ENCODE measurements at regions not wholly inside any gene's neighbourhood (a gene's known extent, or its start where the extent isn't known, plus 50 kb on each side); places are given as distances from the start of the nearest gene placed in this dataset.

DNA sequence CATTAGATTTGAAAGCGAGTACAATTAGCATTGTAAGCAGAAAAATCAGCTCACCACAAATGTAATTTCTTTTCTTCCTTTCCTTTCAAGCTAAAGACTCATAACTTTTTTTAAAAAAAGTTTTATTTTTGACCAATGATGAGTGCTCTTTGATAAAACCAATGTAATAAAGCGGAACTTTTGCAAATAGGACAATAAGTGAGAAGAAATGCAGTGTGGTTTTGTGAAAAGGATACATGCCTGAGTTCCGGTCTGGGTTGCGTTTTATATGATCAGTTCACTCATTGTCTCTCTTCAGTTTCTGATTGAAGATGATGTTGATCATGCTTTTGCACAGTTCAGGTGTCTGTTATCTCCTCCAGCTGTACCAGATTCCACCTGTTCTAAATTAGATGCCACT is 274.4 kb downstream of the KLF12 start:
- no peaks in the 10 kb centered on the region for H3K9me2 ChIP-seq (ENCODE audit: insufficient read depth, low read length)
- no peak overlapping the region for H3K4me2 ChIP-seq (ENCODE audit: low read length)
- H3K9me3 ChIP-seq (ENCODE audit: low read length): no peaks in the 10 kb centered on the region
- no peak overlapping the region for H3K4me3 ChIP-seq (ENCODE audit: low read length)
- no peak overlapping the region for H2AFZ ChIP-seq (ENCODE audit: low read depth, low read length)
- H3K27ac ChIP-seq (ENCODE audit: low read length): no peak overlapping the region
- H4K20me1 ChIP-seq (ENCODE audit: insufficient read depth): no peaks in the 10 kb centered on the region
- TF ChIP-seq POLR2AphosphoS5 (IDR thresholded peaks at IDR 0.05) (no peak), TAF1 (IDR thresholded peaks at IDR 0.05; ENCODE audit: low read depth) (no peak), EZH2 (IDR thresholded peaks at IDR 0.05; ENCODE audit: borderline replicate concordance, insufficient read depth, low read length, poor library complexity, severe bottlenecking) (no peak), MXI1 (conservative IDR thresholded peaks at IDR 0.05; ENCODE audit: poor library complexity, severe bottlenecking) (no peak), EP300 (conservative IDR thresholded peaks at IDR 0.05; ENCODE audit: poor library complexity, severe bottlenecking) (no peak), RAD21 (conservative IDR thresholded peaks at IDR 0.05) (no peak)
- TF ChIP-seq, protein P1, sequence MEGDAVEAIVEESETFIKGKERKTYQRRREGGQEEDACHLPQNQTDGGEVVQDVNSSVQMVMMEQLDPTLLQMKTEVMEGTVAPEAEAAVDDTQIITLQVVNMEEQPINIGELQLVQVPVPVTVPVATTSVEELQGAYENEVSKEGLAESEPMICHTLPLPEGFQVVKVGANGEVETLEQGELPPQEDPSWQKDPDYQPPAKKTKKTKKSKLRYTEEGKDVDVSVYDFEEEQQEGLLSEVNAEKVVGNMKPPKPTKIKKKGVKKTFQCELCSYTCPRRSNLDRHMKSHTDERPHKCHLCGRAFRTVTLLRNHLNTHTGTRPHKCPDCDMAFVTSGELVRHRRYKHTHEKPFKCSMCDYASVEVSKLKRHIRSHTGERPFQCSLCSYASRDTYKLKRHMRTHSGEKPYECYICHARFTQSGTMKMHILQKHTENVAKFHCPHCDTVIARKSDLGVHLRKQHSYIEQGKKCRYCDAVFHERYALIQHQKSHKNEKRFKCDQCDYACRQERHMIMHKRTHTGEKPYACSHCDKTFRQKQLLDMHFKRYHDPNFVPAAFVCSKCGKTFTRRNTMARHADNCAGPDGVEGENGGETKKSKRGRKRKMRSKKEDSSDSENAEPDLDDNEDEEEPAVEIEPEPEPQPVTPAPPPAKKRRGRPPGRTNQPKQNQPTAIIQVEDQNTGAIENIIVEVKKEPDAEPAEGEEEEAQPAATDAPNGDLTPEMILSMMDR (IDR thresholded peaks at IDR 0.05; ENCODE audit: poor library complexity, severe bottlenecking): no peak
- TF ChIP-seq, protein P2, sequence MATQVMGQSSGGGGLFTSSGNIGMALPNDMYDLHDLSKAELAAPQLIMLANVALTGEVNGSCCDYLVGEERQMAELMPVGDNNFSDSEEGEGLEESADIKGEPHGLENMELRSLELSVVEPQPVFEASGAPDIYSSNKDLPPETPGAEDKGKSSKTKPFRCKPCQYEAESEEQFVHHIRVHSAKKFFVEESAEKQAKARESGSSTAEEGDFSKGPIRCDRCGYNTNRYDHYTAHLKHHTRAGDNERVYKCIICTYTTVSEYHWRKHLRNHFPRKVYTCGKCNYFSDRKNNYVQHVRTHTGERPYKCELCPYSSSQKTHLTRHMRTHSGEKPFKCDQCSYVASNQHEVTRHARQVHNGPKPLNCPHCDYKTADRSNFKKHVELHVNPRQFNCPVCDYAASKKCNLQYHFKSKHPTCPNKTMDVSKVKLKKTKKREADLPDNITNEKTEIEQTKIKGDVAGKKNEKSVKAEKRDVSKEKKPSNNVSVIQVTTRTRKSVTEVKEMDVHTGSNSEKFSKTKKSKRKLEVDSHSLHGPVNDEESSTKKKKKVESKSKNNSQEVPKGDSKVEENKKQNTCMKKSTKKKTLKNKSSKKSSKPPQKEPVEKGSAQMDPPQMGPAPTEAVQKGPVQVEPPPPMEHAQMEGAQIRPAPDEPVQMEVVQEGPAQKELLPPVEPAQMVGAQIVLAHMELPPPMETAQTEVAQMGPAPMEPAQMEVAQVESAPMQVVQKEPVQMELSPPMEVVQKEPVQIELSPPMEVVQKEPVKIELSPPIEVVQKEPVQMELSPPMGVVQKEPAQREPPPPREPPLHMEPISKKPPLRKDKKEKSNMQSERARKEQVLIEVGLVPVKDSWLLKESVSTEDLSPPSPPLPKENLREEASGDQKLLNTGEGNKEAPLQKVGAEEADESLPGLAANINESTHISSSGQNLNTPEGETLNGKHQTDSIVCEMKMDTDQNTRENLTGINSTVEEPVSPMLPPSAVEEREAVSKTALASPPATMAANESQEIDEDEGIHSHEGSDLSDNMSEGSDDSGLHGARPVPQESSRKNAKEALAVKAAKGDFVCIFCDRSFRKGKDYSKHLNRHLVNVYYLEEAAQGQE (IDR thresholded peaks at IDR 0.05; ENCODE audit: borderline replicate concordance): no peak
- H3K79me2 ChIP-seq (replicated peaks; ENCODE audit: insufficient read depth, low read length): no peaks in the 10 kb centered on the region
- H3K36me3 ChIP-seq (ENCODE audit: insufficient read depth, low read length): no peaks in the 10 kb centered on the region
- no peaks in the 10 kb centered on the region for H3F3A ChIP-seq (ENCODE audit: insufficient read depth, low read length, poor library complexity, severe bottlenecking)
- no peaks in the 10 kb centered on the region for H3K27me3 ChIP-seq (ENCODE audit: insufficient read depth, low read depth, low read length)
- no peak overlapping the region for H3K9ac ChIP-seq (ENCODE audit: low read length)

DNA sequence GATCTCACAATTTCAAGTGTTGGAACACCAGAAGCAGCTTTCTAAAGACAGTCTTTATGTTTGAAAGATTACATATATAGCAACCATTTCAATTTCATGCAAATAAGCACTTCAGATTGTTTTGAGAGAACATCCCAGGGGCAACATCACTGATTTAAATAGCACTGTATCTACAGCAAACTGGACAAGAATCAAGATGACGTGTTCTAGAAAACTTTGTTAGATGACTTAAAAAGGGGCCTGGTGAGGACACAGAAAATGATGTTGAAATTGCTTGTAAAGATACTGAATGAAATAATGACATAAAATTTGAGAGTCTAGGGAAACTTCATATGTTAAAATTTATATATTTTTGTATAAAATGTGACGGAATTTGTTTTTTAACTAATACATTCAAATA is 277.1 kb downstream of the KLF12 start:
- Histone ChIP-seq H3K4me2 (ENCODE audit: low read length) (no peak overlapping the region), H3K4me3 (ENCODE audit: low read length) (no peak overlapping the region), H3K9me3 (ENCODE audit: low read length) (no peaks in the 10 kb centered on the region), H3K9me2 (ENCODE audit: insufficient read depth, low read length) (no peaks in the 10 kb centered on the region), H3K79me2 (replicated peaks; ENCODE audit: insufficient read depth, low read length) (no peaks in the 10 kb centered on the region), H3K27ac (ENCODE audit: low read length) (no peak overlapping the region), H3K9ac (ENCODE audit: low read length) (no peak overlapping the region), H3K27me3 (ENCODE audit: insufficient read depth, low read depth, low read length) (no peaks in the 10 kb centered on the region), H3F3A (ENCODE audit: insufficient read depth, low read length, poor library complexity, severe bottlenecking) (no peaks in the 10 kb centered on the region), H3K36me3 (ENCODE audit: insufficient read depth, low read length) (no peaks in the 10 kb centered on the region), H2AFZ (ENCODE audit: low read depth, low read length) (no peak overlapping the region), H4K20me1 (ENCODE audit: insufficient read depth) (no peaks in the 10 kb centered on the region)
- TF ChIP-seq SMC3 (conservative IDR thresholded peaks at IDR 0.05; ENCODE audit: poor library complexity): no peak
- no peak for TF ChIP-seq EZH2 (IDR thresholded peaks at IDR 0.05; ENCODE audit: borderline replicate concordance, insufficient read depth, low read length, poor library complexity, severe bottlenecking)
- TF ChIP-seq, protein P2 (IDR thresholded peaks at IDR 0.05; ENCODE audit: borderline replicate concordance): no peak
- TF ChIP-seq EP300 (conservative IDR thresholded peaks at IDR 0.05; ENCODE audit: poor library complexity, severe bottlenecking): no peak
- TF ChIP-seq, protein P1 (IDR thresholded peaks at IDR 0.05; ENCODE audit: poor library complexity, severe bottlenecking): no peak
- TF ChIP-seq MXI1 (conservative IDR thresholded peaks at IDR 0.05; ENCODE audit: poor library complexity, severe bottlenecking): no peak
- TF ChIP-seq TAF1 (IDR thresholded peaks at IDR 0.05; ENCODE audit: low read depth): no peak
- TF ChIP-seq POLR2AphosphoS5 (IDR thresholded peaks at IDR 0.05): no peak
- TF ChIP-seq RAD21 (conservative IDR thresholded peaks at IDR 0.05): no peak

All from neural cell (in vitro differentiated cells).